Loucy (cell line): ENCODE measurements at regions not wholly inside any gene's neighbourhood (a gene's known extent, or its start where the extent isn't known, plus 50 kb on each side); places are given as distances from the start of the nearest gene placed in this dataset.

Experiments
- CTCF ChIP-seq: fragments of 200-600 bp; sonication (generic); conservative IDR thresholded peaks from 2 replicates; pipeline ENCODE4 v1.5.1; 2014; ENCODE audit warnings: mild to moderate bottlenecking, antibody characterized with exemption, low read length
- EZH2phosphoT487 ChIP-seq: fragments of 200-600 bp; IDR thresholded peaks from 2 replicates; pipeline ENCODE4 v1.6.1; 2018; ENCODE audit warnings: antibody characterized with exemption, mild to moderate bottlenecking, moderate library complexity, borderline replicate concordance

- TF ChIP-seq CTCF (no peak), EZH2phosphoT487 (no peak)
These were observed 114.8 kb upstream of the NAV2 start for GRCh38 chr11:19597876-19598275.
